ENCODE measurements at regions not wholly inside any gene's neighbourhood (a gene's known extent, or its start where the extent isn't known, plus 50 kb on each side); places are given as distances from the start of the nearest gene placed in this dataset.

- TF ChIP-seq EZH2 (IDR thresholded peaks at IDR 0.05; ENCODE audit: borderline replicate concordance, low read depth, low read length, severe bottlenecking) = no peak
- TF ChIP-seq CTCF (IDR thresholded peaks at IDR 0.05; ENCODE audit: extremely low read depth in 1 of 2, insufficient read depth in 1 of 2, low read depth in 1 of 2, low read length in 2 of 2) = no peak
- no peak for TF ChIP-seq MYC (IDR thresholded peaks at IDR 0.05; ENCODE audit: low read depth, low read length)
- no peak for TF ChIP-seq POLR2AphosphoS5 (IDR thresholded peaks at IDR 0.05; ENCODE audit: insufficient read depth, low read depth, low read length)
- peak; percentile 10 for TF ChIP-seq FOS (IDR thresholded peaks at IDR 0.05; ENCODE audit: borderline replicate concordance, insufficient read depth, low read length)
- no peak for TF ChIP-seq JUN (IDR thresholded peaks at IDR 0.05; ENCODE audit: borderline replicate concordance, insufficient read depth, insufficient read length, low read depth)
- TF ChIP-seq POLR2A (IDR thresholded peaks at IDR 0.05; ENCODE audit: low read depth, low read length) = no peak
- TF ChIP-seq MAX (IDR thresholded peaks at IDR 0.05; ENCODE audit: insufficient read depth, insufficient read length) = no peak
Observed at GRCh38 chr13:26465514-26465913, 92.0 kb upstream of the WASF3 start.

All from endothelial cell of umbilical vein (primary cell).